Lower leg skin (tissue), 4 donors: ENCODE measurements at regions not wholly inside any gene's neighbourhood (a gene's known extent, or its start where the extent isn't known, plus 50 kb on each side); places are given as distances from the start of the nearest gene placed in this dataset.

ENCODE experiments used
- DNase-seq, 2 donors: peaks; one replicate each; pipeline ENCODE4 v3.0.0-alpha.2; 2019; ENCODE audit warnings: low spot score in 2 of 2
- H3K4me3 ChIP-seq: fragments of 200-600 bp; sonication (generic); 2 replicates; pipeline ENCODE4 v1.5.1; 2017; ENCODE audit warnings: mild to moderate bottlenecking, low read depth; ENCODE audit not compliant: poor library complexity, severe bottlenecking
- CTCF ChIP-seq, 3 donors: fragments of 450-650 bp; IDR thresholded peaks; one replicate each; pipeline ENCODE4 v1.5.1; 2016; ENCODE audit warnings: antibody characterized with exemption in 3 of 3, mild to moderate bottlenecking in 3 of 3, moderate library complexity in 2 of 3
- POLR2A ChIP-seq, 2 donors: fragments of 450-650 bp; IDR thresholded peaks; one replicate each; pipeline ENCODE4 v1.6.1; 2016 to 2017; ENCODE audit warnings: antibody characterized with exemption in 2 of 2, mild to moderate bottlenecking in 1 of 2, moderate library complexity in 1 of 2
- WGBS, 2 donors: methylation state at CpG; one replicate each; pipeline ENCODE4 v1.1.5; 2018; 5-methylcytosine and 5-hydroxymethylcytosine counted together
- intact Hi-C: fragments of 100-400 bp; cut with DNase I; formaldehyde crosslinking; loops from one replicate; pipeline ENCODE4 v1.15.0; 2023; ENCODE audit warnings: low total_unique reads

DNA sequence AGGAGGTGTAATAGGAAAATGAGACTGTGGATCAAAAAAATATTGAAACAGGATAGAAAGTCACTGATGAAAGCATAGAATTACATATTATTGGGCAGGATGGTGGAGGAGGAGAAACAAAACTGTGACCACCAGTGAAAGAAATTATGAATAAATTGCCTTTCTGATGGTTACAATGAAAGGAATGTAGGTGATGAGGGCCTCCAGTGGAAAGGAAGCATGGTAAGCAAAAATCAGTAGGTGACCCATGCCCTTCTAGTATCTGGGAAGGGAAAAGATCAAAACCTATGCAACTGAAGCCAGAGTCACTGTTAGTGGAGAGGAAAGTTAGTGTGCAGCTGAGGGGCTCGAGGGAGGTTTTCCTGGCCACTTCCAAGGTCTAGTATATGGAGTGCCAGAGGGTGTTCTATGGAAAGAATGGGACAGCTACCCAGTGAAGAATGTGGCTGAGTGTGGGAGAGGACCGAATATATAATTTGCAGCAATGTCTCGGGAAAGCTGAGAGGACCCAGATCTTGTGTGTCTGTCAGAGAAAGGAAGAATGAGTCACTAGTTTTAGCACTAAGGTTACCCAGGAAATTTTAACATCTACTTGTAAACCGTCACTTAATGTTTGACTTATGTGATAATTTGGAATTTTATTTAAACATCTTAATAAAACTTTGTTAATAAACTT lies 146.2 kb downstream of the NFKBIZ start:
- intact Hi-C loops, result no loop called here
- 60 to 75% methylated on average over 4 of the region's 4 CpGs for WGBS, 2 donors
- no peak for TF ChIP-seq POLR2A (IDR thresholded peaks at IDR 0.05)
- TF ChIP-seq CTCF (IDR thresholded peaks at IDR 0.05), result no peak
- no peak overlapping the region for H3K4me3 ChIP-seq
- no peak for DNase-seq

DNA sequence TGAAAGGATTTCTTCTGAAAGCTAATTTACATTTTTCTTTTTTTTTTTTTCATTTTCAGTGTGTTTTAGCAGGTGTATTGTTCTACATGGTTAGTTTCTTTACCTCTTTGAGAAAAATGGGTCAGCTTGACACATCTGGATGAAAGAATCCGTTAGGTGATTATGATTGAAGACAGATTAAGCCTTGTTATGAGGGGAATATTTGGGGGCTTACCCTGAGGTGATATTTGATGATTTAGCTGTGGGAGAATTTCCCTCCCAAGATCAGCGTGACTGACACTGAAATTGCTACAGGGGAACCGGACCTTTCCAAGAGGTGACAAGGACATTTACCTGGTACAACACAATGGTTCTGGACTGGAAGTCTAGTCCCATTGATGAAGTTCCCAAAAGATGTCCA lies 147.5 kb downstream of the NFKBIZ start:
- no peak for TF ChIP-seq POLR2A (IDR thresholded peaks at IDR 0.05)
- no peak for TF ChIP-seq CTCF (IDR thresholded peaks at IDR 0.05)
- 95 to 97% methylated on average over 3 of the region's 3 CpGs for WGBS, 2 donors
- intact Hi-C loops, result no loop called here
- no peak for DNase-seq
- H3K4me3 ChIP-seq, result no peak overlapping the region

- TF ChIP-seq POLR2A (IDR thresholded peaks at IDR 0.05) (no peak), CTCF (IDR thresholded peaks at IDR 0.05) (no peak)
- intact Hi-C loops, result no loop called here
- H3K4me3 ChIP-seq, result no peak overlapping the region
- DNase-seq, result no peak
- 72 to 73% methylated on average over 3 of the region's 3 CpGs for WGBS, 2 donors
Measured at GRCh38 chr3:101998256-101998926, 149.1 kb downstream of the NFKBIZ start.

GRCh38 chr3:101999177-101999779 lies 150.0 kb downstream of the NFKBIZ start:
- no peak for DNase-seq
- intact Hi-C loops, result no loop called here
- TF ChIP-seq POLR2A (IDR thresholded peaks at IDR 0.05), result no peak
- no peak for TF ChIP-seq CTCF (IDR thresholded peaks at IDR 0.05)
- 63 to 80% methylated on average over 3 of the region's 3 CpGs for WGBS, 2 donors
- H3K4me3 ChIP-seq, result no peak overlapping the region

DNA sequence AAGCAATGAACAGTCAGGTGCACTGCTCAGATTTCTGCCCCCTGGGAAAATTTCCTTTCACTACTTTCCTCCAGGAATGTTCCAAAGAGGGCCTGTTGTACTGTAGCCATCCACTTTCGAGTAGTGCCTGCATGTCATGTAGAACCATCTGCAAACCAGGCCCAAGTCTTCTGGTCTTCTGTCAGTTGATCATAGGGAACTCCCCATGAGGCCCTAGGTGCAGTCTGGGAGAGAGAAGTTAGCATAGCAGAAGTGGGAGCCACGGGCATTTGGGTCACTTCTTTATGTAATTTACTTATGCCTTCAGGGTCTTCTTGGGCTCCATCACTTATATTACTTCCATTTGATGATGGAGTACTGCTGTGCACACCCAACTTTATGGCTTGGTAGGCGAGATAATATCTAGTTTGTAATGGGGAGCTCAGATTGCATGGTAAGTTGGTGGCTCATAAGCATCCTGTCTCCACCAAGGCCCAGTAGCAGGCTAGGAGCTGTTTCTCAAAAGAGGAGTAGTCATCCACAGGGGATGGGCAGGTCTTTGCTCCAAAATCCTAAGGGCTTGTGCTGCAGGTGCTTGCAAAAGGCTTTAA lies 151.4 kb downstream of the NFKBIZ start:
- DNase-seq, result no peak
- H3K4me3 ChIP-seq, result no peak overlapping the region
- TF ChIP-seq CTCF (IDR thresholded peaks at IDR 0.05) (no peak), POLR2A (IDR thresholded peaks at IDR 0.05) (no peak)
- intact Hi-C loops, result no loop called here
- 65 to 72% methylated on average over 3 of the region's 3 CpGs for WGBS, 2 donors
